Body of pancreas (tissue), 4 donors: ENCODE measurements at regions not wholly inside any gene's neighbourhood (a gene's known extent, or its start where the extent isn't known, plus 50 kb on each side); places are given as distances from the start of the nearest gene placed in this dataset.

ENCODE experiments used
- POLR2A ChIP-seq, 3 donors: fragments of 450-650 bp; IDR thresholded peaks; one replicate each; pipeline ENCODE4 v1.6.1; 2016; ENCODE audit warnings: antibody characterized with exemption in 3 of 3, mild to moderate bottlenecking in 2 of 3
- TF ChIP-seq, protein P1 (sequence below), 7 experiments: fragments of 450-650 bp in 4 of 7; fragments of 200-600 bp in 3 of 7; sonication (generic) in 3 of 7; IDR thresholded peaks; one replicate each; pipeline ENCODE4 v1.5.1; 2016 to 2019; ENCODE audit warnings: antibody characterized with exemption in 7 of 7

DNA sequence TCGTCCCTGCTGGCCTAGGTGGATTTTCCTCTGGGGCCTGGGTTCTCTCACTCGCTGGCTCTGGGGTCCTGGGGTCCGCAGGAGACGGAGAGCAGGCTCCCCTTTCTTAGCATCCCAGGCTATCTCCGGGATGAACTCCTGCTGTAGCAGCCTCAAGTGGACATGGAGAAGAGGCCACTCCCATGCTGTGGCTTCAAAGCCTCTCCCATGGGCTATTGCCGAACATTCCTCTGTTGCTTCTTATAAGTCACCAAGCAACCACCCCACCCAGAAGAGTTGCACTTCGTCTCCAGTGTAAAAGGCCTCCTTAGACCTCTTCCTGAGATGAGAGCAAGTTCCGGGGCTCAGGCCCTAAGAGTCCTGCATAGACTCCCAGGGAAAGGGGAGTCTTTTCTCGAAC lies 124.0 kb upstream of the RCN1 start:
- TF ChIP-seq, protein P1, sequence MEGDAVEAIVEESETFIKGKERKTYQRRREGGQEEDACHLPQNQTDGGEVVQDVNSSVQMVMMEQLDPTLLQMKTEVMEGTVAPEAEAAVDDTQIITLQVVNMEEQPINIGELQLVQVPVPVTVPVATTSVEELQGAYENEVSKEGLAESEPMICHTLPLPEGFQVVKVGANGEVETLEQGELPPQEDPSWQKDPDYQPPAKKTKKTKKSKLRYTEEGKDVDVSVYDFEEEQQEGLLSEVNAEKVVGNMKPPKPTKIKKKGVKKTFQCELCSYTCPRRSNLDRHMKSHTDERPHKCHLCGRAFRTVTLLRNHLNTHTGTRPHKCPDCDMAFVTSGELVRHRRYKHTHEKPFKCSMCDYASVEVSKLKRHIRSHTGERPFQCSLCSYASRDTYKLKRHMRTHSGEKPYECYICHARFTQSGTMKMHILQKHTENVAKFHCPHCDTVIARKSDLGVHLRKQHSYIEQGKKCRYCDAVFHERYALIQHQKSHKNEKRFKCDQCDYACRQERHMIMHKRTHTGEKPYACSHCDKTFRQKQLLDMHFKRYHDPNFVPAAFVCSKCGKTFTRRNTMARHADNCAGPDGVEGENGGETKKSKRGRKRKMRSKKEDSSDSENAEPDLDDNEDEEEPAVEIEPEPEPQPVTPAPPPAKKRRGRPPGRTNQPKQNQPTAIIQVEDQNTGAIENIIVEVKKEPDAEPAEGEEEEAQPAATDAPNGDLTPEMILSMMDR (IDR thresholded peaks at IDR 0.05), result no peak
- no peak for TF ChIP-seq POLR2A (IDR thresholded peaks at IDR 0.05)
